ENCODE measurements at regions not wholly inside any gene's neighbourhood (a gene's known extent, or its start where the extent isn't known, plus 50 kb on each side); places are given as distances from the start of the nearest gene placed in this dataset.

DNA sequence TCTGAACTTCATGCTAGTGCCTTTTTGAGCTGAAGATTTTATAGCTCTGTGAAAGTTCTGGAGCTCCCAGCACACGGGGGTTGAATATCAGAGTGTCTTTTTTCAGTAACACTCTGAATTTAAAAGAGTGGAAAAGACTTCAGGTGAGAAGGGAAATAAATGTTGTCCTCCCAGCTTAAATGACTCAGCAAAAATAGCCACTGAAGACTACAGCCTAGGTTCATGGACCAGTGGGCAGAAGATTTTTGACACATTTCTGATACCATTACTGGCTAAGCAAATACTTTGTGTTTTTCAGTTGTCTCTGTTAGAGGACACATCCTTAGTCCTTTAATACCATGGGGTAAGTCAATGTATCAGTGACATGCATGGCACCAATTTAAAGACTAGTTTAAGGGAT lies 338.5 kb upstream of the SPTLC3 start:
- TF ChIP-seq POU2F2 (IDR thresholded peaks at IDR 0.05; ENCODE audit: low read depth, low read length) = no peak
- no peak for TF ChIP-seq POLR2AphosphoS5 (IDR thresholded peaks at IDR 0.05; ENCODE audit: low read depth, low read length)
- no peak for TF ChIP-seq TAF1 (IDR thresholded peaks at IDR 0.05; ENCODE audit: low read depth, low read length)
- no peak for TF ChIP-seq PAX5 (IDR thresholded peaks at IDR 0.05; ENCODE audit: insufficient read depth, low read length, severe bottlenecking)
- TF ChIP-seq POLR2A (IDR thresholded peaks at IDR 0.05; ENCODE audit: low read depth, low read length) = no peak
- TF ChIP-seq SPI1 (IDR thresholded peaks at IDR 0.05; ENCODE audit: low read depth, low read length) = no peak
- DNase-seq (ENCODE audit: insufficient read length, low spot score) (no peak), FAIRE-seq (no peak)

DNA sequence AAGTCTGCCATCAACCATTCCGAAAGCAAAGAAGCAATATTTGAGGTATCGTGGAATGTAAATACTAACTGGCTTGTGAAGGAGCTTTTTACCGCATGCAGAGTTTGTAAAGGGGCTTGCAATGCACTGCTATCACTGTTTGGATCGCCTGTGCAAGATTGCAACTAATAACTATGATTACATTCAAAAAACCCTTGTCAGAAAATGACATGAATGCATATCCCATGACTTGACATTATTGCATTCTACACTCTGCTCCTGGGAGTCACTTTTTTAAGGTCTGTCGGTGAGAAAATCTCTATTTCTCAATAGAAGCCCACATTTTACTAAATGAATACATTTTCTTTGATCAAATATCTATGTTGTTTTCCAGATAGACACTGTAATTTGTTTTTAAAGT lies 335.4 kb upstream of the SPTLC3 start:
- no peak for FAIRE-seq
- TF ChIP-seq POLR2A (IDR thresholded peaks at IDR 0.05; ENCODE audit: low read depth, low read length) (no peak), POU2F2 (IDR thresholded peaks at IDR 0.05; ENCODE audit: low read depth, low read length) (no peak), SPI1 (IDR thresholded peaks at IDR 0.05; ENCODE audit: low read depth, low read length) (no peak), POLR2AphosphoS5 (IDR thresholded peaks at IDR 0.05; ENCODE audit: low read depth, low read length) (no peak), TAF1 (IDR thresholded peaks at IDR 0.05; ENCODE audit: low read depth, low read length) (no peak)
- no peak for DNase-seq (ENCODE audit: insufficient read length, low spot score)

DNA sequence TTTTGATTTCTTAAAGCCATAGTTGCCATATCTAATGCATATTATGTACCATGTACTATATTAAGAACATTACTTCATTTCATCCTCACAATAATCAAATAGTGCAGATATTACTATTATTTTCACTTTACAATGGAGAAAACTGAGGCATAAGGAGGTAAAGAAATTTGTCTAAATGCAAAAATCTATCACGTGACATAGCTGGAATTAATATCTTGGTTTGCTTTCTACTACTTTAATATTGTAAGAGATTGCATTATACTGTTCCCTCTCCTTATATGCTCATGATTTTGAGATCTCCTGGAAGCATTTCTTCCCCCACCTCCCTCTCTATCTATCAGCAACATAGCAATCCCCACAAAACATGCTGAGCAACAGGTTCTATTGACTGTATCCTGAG lies 330.8 kb upstream of the SPTLC3 start:
- DNase-seq (ENCODE audit: insufficient read length, low spot score) (no peak), FAIRE-seq (no peak)
- TF ChIP-seq POU2F2 (IDR thresholded peaks at IDR 0.05; ENCODE audit: low read depth, low read length) = no peak
- no peak for TF ChIP-seq SPI1 (IDR thresholded peaks at IDR 0.05; ENCODE audit: low read depth, low read length)
- no peak for TF ChIP-seq POLR2AphosphoS5 (IDR thresholded peaks at IDR 0.05; ENCODE audit: low read depth, low read length)
- no peak for TF ChIP-seq PAX5 (IDR thresholded peaks at IDR 0.05; ENCODE audit: insufficient read depth, low read length, severe bottlenecking)
- TF ChIP-seq TAF1 (IDR thresholded peaks at IDR 0.05; ENCODE audit: low read depth, low read length) = no peak
- TF ChIP-seq POLR2A (IDR thresholded peaks at IDR 0.05; ENCODE audit: low read depth, low read length) = no peak

DNA sequence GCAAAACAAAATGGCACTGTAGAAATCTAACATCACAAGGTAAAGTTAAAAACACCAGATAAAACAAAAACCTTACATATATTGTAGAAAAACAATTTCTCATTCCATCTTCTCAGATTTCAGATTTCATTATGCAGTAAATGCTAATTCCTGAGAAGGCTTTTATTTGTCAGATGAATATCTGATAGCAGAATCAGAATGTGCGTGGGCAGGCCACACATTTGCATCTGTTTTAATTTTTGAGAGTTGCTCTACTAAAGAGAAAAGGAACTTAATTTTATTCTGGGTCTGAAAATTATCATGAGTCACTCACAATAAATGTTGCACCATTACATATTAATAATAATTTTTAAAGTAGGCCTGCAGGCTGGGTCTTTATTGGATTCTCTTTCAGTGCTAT lies 329.3 kb upstream of the SPTLC3 start:
- no peak for TF ChIP-seq POU2F2 (IDR thresholded peaks at IDR 0.05; ENCODE audit: low read depth, low read length)
- no peak for TF ChIP-seq POLR2AphosphoS5 (IDR thresholded peaks at IDR 0.05; ENCODE audit: low read depth, low read length)
- TF ChIP-seq SPI1 (IDR thresholded peaks at IDR 0.05; ENCODE audit: low read depth, low read length) = no peak
- no peak for TF ChIP-seq TAF1 (IDR thresholded peaks at IDR 0.05; ENCODE audit: low read depth, low read length)
- TF ChIP-seq PAX5 (IDR thresholded peaks at IDR 0.05; ENCODE audit: insufficient read depth, low read length, severe bottlenecking) = no peak
- TF ChIP-seq POLR2A (IDR thresholded peaks at IDR 0.05; ENCODE audit: low read depth, low read length) = no peak
- no peak for FAIRE-seq

DNA sequence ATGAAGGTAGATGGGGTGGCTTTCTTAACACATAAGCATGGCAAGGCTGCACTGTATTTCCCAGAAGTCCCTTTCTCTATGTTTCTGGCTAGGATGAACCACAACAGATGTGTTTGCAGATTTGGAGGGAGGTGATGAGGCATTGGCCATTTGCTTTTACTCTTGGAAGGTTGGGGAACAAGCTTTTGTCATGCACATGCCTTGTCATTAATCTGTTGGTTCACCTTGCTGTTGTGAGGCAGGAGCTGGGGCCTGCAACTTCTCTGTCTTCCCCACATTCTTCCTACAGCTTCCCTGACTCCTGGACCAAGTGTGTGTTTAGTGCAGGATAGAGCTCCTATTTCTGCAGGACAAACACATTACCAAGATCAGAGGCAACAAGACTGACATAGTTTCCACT lies 326.2 kb upstream of the SPTLC3 start:
- DNase-seq (ENCODE audit: insufficient read length, low spot score) (no peak), FAIRE-seq (no peak)
- TF ChIP-seq POLR2A (IDR thresholded peaks at IDR 0.05; ENCODE audit: low read depth, low read length) = no peak
- no peak for TF ChIP-seq POU2F2 (IDR thresholded peaks at IDR 0.05; ENCODE audit: low read depth, low read length)
- TF ChIP-seq POLR2AphosphoS5 (IDR thresholded peaks at IDR 0.05; ENCODE audit: low read depth, low read length) = no peak
- TF ChIP-seq PAX5 (IDR thresholded peaks at IDR 0.05; ENCODE audit: insufficient read depth, low read length, severe bottlenecking) = no peak
- TF ChIP-seq TAF1 (IDR thresholded peaks at IDR 0.05; ENCODE audit: low read depth, low read length) = no peak
- TF ChIP-seq SPI1 (IDR thresholded peaks at IDR 0.05; ENCODE audit: low read depth, low read length) = no peak

More for the DNA sequence above, 329.3 kb upstream of the SPTLC3 start:
- no peak for DNase-seq (ENCODE audit: insufficient read length, low spot score)

DNA sequence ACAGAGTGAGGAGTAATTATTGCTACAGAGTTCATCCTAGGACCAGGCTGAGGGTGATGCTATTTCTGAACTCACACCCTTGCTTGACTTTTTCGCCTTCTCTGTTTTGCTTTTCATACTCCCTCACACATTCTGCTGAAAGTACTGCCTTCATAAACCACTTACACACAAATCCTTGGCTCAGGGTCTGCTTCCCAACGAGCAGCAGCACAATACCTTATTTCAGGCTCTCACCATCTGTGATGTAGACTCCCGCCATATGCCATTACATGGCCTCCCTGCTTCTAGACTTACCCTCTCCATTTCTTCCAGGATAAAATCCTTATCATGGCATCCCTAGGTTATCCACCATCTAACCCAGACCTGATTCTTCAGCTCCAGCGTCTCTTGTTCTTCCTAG lies 321.3 kb upstream of the SPTLC3 start:
- TF ChIP-seq PAX5 (IDR thresholded peaks at IDR 0.05; ENCODE audit: insufficient read depth, low read length, severe bottlenecking) = no peak
- no peak for TF ChIP-seq POLR2AphosphoS5 (IDR thresholded peaks at IDR 0.05; ENCODE audit: low read depth, low read length)
- TF ChIP-seq POLR2A (IDR thresholded peaks at IDR 0.05; ENCODE audit: low read depth, low read length) = no peak
- TF ChIP-seq POU2F2 (IDR thresholded peaks at IDR 0.05; ENCODE audit: low read depth, low read length) = no peak
- no peak for TF ChIP-seq SPI1 (IDR thresholded peaks at IDR 0.05; ENCODE audit: low read depth, low read length)
- TF ChIP-seq TAF1 (IDR thresholded peaks at IDR 0.05; ENCODE audit: low read depth, low read length) = no peak
- FAIRE-seq (no peak), DNase-seq (ENCODE audit: insufficient read length, low spot score) (no peak)

DNA sequence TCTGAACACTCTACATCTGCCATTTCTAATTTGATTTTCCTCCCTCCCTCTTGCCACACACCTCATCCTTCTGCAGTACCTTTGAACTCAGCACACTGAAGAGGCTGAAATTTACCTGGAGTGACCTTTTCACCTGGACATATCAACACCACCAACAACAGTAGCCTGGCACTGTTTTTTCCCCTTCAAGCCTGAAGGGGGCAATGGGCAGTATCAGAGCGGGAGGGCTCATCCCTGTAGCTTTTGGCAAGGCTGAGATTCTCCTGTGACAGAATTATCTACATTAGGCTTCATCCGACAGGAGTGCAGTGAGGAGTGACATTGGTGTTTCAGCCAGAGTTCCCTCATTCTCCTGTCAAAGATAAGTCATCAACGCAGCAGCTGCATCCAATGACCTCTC lies 312.8 kb upstream of the SPTLC3 start:
- TF ChIP-seq TAF1 (IDR thresholded peaks at IDR 0.05; ENCODE audit: low read depth, low read length) (no peak), POU2F2 (IDR thresholded peaks at IDR 0.05; ENCODE audit: low read depth, low read length) (no peak), SPI1 (IDR thresholded peaks at IDR 0.05; ENCODE audit: low read depth, low read length) (no peak), POLR2AphosphoS5 (IDR thresholded peaks at IDR 0.05; ENCODE audit: low read depth, low read length) (no peak), POLR2A (IDR thresholded peaks at IDR 0.05; ENCODE audit: low read depth, low read length) (no peak), PAX5 (IDR thresholded peaks at IDR 0.05; ENCODE audit: insufficient read depth, low read length, severe bottlenecking) (no peak)
- FAIRE-seq = no peak

DNA sequence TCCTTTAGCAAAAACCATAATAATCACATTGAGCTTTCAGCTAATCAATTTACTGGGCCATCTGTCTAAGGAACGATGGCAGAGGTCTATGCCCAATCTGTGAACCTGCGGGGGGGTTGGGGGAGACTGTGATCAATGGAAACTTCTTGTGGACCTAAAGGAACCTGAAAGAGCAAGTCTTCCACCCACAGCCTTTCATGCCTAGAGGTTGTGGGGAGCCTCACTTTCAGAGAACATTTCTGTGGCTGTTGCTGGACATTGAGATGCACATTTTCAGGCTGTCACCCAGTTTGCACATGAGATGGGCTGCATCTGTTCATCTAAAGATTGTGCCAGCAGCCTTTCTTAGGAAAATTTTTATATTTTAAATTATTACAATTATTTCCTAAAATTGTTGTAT lies 310.0 kb upstream of the SPTLC3 start:
- DNase-seq (ENCODE audit: insufficient read length, low spot score) (no peak), FAIRE-seq (no peak)
- no peak for TF ChIP-seq SPI1 (IDR thresholded peaks at IDR 0.05; ENCODE audit: low read depth, low read length)
- TF ChIP-seq PAX5 (IDR thresholded peaks at IDR 0.05; ENCODE audit: insufficient read depth, low read length, severe bottlenecking) = no peak
- no peak for TF ChIP-seq POLR2A (IDR thresholded peaks at IDR 0.05; ENCODE audit: low read depth, low read length)
- no peak for TF ChIP-seq POLR2AphosphoS5 (IDR thresholded peaks at IDR 0.05; ENCODE audit: low read depth, low read length)
- no peak for TF ChIP-seq POU2F2 (IDR thresholded peaks at IDR 0.05; ENCODE audit: low read depth, low read length)
- TF ChIP-seq TAF1 (IDR thresholded peaks at IDR 0.05; ENCODE audit: low read depth, low read length) = no peak

More for the DNA sequence above, 312.8 kb upstream of the SPTLC3 start:
- no peak for DNase-seq (ENCODE audit: insufficient read length, low spot score)

DNA sequence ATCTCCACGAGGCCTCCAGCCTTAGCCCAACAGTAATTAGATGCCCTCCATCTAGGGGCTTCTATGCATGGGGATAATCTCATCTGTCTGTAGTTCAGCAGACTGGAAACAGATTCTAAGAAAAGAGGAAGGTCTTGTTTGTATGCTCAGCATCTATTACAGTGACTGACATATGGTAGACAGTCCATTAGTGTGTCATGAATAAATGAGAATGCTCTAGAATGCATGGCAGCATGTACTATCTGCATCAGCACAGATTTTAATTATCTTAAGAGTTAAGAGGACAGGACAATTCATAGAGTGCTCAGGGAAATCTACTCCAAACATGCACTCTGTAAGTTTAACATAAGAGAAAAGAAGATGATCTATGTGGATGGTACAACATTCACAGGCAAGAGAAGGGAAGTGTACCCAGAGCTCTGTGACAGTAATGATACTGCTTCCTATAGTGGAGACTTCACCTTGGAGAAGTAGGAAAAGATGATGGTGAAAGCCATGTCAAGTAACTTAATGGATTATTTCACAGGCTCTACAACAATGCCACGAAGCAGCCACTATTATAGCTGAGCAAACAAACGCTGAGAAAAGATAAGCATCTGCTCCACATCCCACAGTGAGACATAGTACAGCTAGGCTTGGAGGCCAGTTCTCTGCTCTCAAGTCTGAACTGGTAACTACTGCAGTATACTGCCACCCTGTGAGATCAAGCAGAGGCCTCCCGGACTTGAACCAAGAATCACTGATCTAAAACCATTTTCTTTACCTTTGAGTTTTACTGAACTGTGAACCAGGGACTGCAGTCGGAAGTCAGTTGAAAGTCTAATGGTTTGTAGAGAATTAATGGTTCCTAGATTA lies 309.2 kb upstream of the SPTLC3 start:
- FAIRE-seq = no peak
- no peak for DNase-seq (ENCODE audit: insufficient read length, low spot score)
- no peak for TF ChIP-seq PAX5 (IDR thresholded peaks at IDR 0.05; ENCODE audit: insufficient read depth, low read length, severe bottlenecking)
- no peak for TF ChIP-seq POU2F2 (IDR thresholded peaks at IDR 0.05; ENCODE audit: low read depth, low read length)
- TF ChIP-seq POLR2AphosphoS5 (IDR thresholded peaks at IDR 0.05; ENCODE audit: low read depth, low read length) = no peak
- no peak for TF ChIP-seq SPI1 (IDR thresholded peaks at IDR 0.05; ENCODE audit: low read depth, low read length)
- no peak for TF ChIP-seq POLR2A (IDR thresholded peaks at IDR 0.05; ENCODE audit: low read depth, low read length)
- TF ChIP-seq TAF1 (IDR thresholded peaks at IDR 0.05; ENCODE audit: low read depth, low read length) = no peak

All from GM12891 (cell line).